GM12878 (cell line): ENCODE measurements at regions not wholly inside any gene's neighbourhood (a gene's known extent, or its start where the extent isn't known, plus 50 kb on each side); places are given as distances from the start of the nearest gene placed in this dataset.

Experiments
- ATAC-seq: fragments of 200-7000 bp; cut with Tn5 transposase; 3 replicates; pipeline ENCODE4 v1.9.1; 2020; ENCODE audit warnings: mild to moderate bottlenecking, moderate library complexity
- BruUV-seq: library from RNA; stranded (reverse); fragments of 400-500 nt; replicated peaks from 2 replicates; lab custom pipeline; 2021; lab: Mats Ljungman, UMichigan
- CTCF ChIA-PET: fragments of 300-600 bp; sonication (Branson Sonifier 250); formaldehyde crosslinking; extraction: SDS; loops from one replicate; lab custom pipeline; 2021; ENCODE audit warnings: inconsistent platforms; lab: Yijun Ruan, JAX
- POLR2A ChIA-PET: fragments of 350-600 bp; formaldehyde crosslinking; extraction: SDS; loops from one replicate; lab custom pipeline; 2021; ENCODE audit warnings: inconsistent platforms; lab: Charles Lee
- RAD21 ChIA-PET: fragments of 300-600 bp; sonication (Branson Sonifier 250); formaldehyde crosslinking; loops from one replicate; lab custom pipeline; 2023; ENCODE audit warnings: antibody characterized with exemption; ENCODE audit not compliant: unreplicated experiment; lab: Charles Lee
- SMC1A ChIA-PET: fragments of 300-600 bp; sonication (Branson Sonifier 250); formaldehyde crosslinking; loops from one replicate; lab custom pipeline; 2023; ENCODE audit not compliant: unreplicated experiment, uncharacterized antibody; lab: Charles Lee
- DNase-seq: peaks from one replicate; pipeline ENCODE4 v3.0.0-alpha.2; 2011; ENCODE audit warnings: low read depth, low spot score
- FAIRE-seq: peaks from 3 replicates; lab custom pipeline; 2011; peaks lifted over from hg19 to GRCh38; lab: Jason Lieb, UNC
- H2AFZ ChIP-seq: 2 replicates; pipeline ENCODE4 v1.6.0; 2011; ENCODE audit warnings: low read depth, low read length, control low read depth; ENCODE audit not compliant: control insufficient read depth
- H3K27ac ChIP-seq: 2 replicates; pipeline ENCODE4 v1.5.1; 2011; ENCODE audit warnings: control low read depth; ENCODE audit not compliant: control insufficient read depth, insufficient read depth
- H3K27me3 ChIP-seq, 2 experiments: replicated peaks in 1 of 2; 2 replicates each; pipeline versions ENCODE4 v1.6.0 to v1.6.1; 2011; ENCODE audit warnings: low read length in 1 of 2; ENCODE audit not compliant: control insufficient read depth in 2 of 2, insufficient read depth in 2 of 2
- H3K36me3 ChIP-seq, 2 experiments: 2 replicates each; pipeline ENCODE4 v1.5.1; 2011; ENCODE audit warnings: low read length in 1 of 2; ENCODE audit not compliant: control insufficient read depth in 2 of 2, insufficient read depth in 2 of 2
- H3K4me1 ChIP-seq: 2 replicates; pipeline ENCODE4 v1.6.1; 2011; ENCODE audit warnings: mild to moderate bottlenecking, low read length, moderate library complexity, mixed read lengths; ENCODE audit not compliant: control insufficient read depth, insufficient read depth
- H3K4me2 ChIP-seq: 2 replicates; pipeline ENCODE4 v1.6.0; 2011; ENCODE audit warnings: control low read depth; ENCODE audit not compliant: control insufficient read depth, insufficient read depth
- H3K4me3 ChIP-seq: fragments of 200-600 bp; sonication (generic); 2 replicates; pipeline ENCODE4 v1.5.1; 2016
- H3K79me2 ChIP-seq: 2 replicates; pipeline ENCODE4 v1.6.0; 2011; ENCODE audit warnings: low read length; ENCODE audit not compliant: control insufficient read depth, insufficient read depth
- H3K9ac ChIP-seq: 2 replicates; pipeline ENCODE4 v1.8.0; 2011; ENCODE audit warnings: low read length, control low read depth, mixed read lengths; ENCODE audit not compliant: control insufficient read depth, insufficient read depth
- H3K9me3 ChIP-seq: replicated peaks from 3 replicates; pipeline ENCODE4 v1.5.1; 2011; ENCODE audit warnings: mild to moderate bottlenecking, low read length; ENCODE audit not compliant: control insufficient read depth, insufficient read depth
- H4K20me1 ChIP-seq: 2 replicates; pipeline ENCODE4 v1.6.0; 2011; ENCODE audit not compliant: control insufficient read depth, insufficient read depth
- ATF2 ChIP-seq: IDR thresholded peaks from 2 replicates; pipeline ENCODE4 v1.6.1; 2012; ENCODE audit warnings: low read length, inconsistent platforms
- ATF3 ChIP-seq: IDR thresholded peaks from 2 replicates; pipeline ENCODE4 v1.6.1; 2011; ENCODE audit warnings: low read depth, mild to moderate bottlenecking, low read length, moderate library complexity, borderline replicate concordance; ENCODE audit errors: extremely low read depth
- BCL11A ChIP-seq: IDR thresholded peaks from 2 replicates; pipeline ENCODE4 v1.6.1; 2011; ENCODE audit warnings: low read depth, low read length
- IKZF1 ChIP-seq: fragments of 450-650 bp; conservative IDR thresholded peaks from 2 replicates; pipeline ENCODE4 v1.6.1; 2017; ENCODE audit warnings: antibody characterized with exemption, mild to moderate bottlenecking
- JUNB ChIP-seq: IDR thresholded peaks from 2 replicates; pipeline ENCODE4 v1.6.1; 2016; ENCODE audit warnings: antibody characterized with exemption, mild to moderate bottlenecking
- NFIC ChIP-seq: IDR thresholded peaks from 2 replicates; pipeline ENCODE4 v1.6.1; 2012; ENCODE audit warnings: low read depth, mild to moderate bottlenecking, inconsistent platforms, low read length, moderate library complexity
- PKNOX1 ChIP-seq: fragments of 450-650 bp; IDR thresholded peaks from 2 replicates; pipeline ENCODE4 v1.6.1; 2016; ENCODE audit warnings: mild to moderate bottlenecking
- PML ChIP-seq: IDR thresholded peaks from 2 replicates; pipeline ENCODE4 v1.6.1; 2012; ENCODE audit warnings: low read length, inconsistent platforms
- POLR2AphosphoS5 ChIP-seq: IDR thresholded peaks from 2 replicates; pipeline ENCODE4 v1.6.1; 2011; ENCODE audit warnings: mild to moderate bottlenecking, low read length, inconsistent platforms
- ZNF207 ChIP-seq: fragments of 450-650 bp; IDR thresholded peaks from 2 replicates; pipeline ENCODE4 v1.6.1; 2014; ENCODE audit warnings: antibody characterized with exemption, mild to moderate bottlenecking, borderline replicate concordance
- ZNF274 ChIP-seq: IDR thresholded peaks from one replicate; pipeline ENCODE4 v1.8.0; 2011; ENCODE audit not compliant: insufficient read length, insufficient read depth
- ZZZ3 ChIP-seq: IDR thresholded peaks from 2 replicates; pipeline ENCODE4 v1.6.1; 2011; ENCODE audit warnings: low read depth; ENCODE audit not compliant: control insufficient read depth, insufficient read length
- WGBS: methylation state at CpG from one replicate; pipeline ENCODE4 v1.1.6; 2016; ENCODE audit warnings: low lambda C conversion rate; ENCODE audit not compliant: insufficient replicate concordance, insufficient coverage; ENCODE audit errors: missing lambda C conversion rate; 5-methylcytosine and 5-hydroxymethylcytosine counted together
- in situ Hi-C: fragments of 300-500 bp; cut with MboI; formaldehyde crosslinking; loops from 9 replicates; pipeline ENCODE4 v1.14.3; 2018; ENCODE audit warnings: mixed read lengths
- intact Hi-C: fragments of 100-400 bp; cut with micrococcal nuclease; formaldehyde crosslinking; loops from one replicate; pipeline ENCODE4 v1.14.2; 2022; ENCODE audit not compliant: unreplicated experiment

GRCh38 chr10:85459906-85460305 lies 906.7 kb downstream of the GRID1 start:
- no peak for FAIRE-seq
- 58% methylated on average over 10 of the region's 10 CpGs for WGBS

More at GRCh38 chr10:85459906-85460305, 906.7 kb downstream of the GRID1 start:
- RAD21 ChIA-PET: no interaction called here
- Histone ChIP-seq H3K4me1 (no peaks in the 10 kb centered on the region), H3K79me2 (no peaks in the 10 kb centered on the region), H4K20me1 (no peaks in the 10 kb centered on the region), H3K4me3 (no peak overlapping the region), H3K9me3 (no peaks in the 10 kb centered on the region), H3K4me2 (no peak overlapping the region), H3K9ac (no peak overlapping the region), H3K27ac (no peak overlapping the region), H2AFZ (no peak overlapping the region), H3K27me3 (no peaks in the 10 kb centered on the region), H3K36me3 (no peaks in the 10 kb centered on the region)
- CTCF ChIA-PET: no interaction called here
- ATAC-seq (no peak), DNase-seq (no peak)
- POLR2A ChIA-PET: no interaction called here
- BruUV-seq: no TSS peak
- intact Hi-C loops: no loop called here
- SMC1A ChIA-PET: no interaction called here
- in situ Hi-C loops: no loop called here
- TF ChIP-seq PML (no peak), ZZZ3 (no peak), BCL11A (no peak), JUNB (no peak), ATF2 (no peak), ZNF274 (no peak), ZNF207 (no peak), POLR2AphosphoS5 (no peak), NFIC (no peak), PKNOX1 (no peak), IKZF1 (no peak), ATF3 (no peak)
